Psoas muscle (tissue), 7 donors: ENCODE measurements at regions not wholly inside any gene's neighbourhood (a gene's known extent, or its start where the extent isn't known, plus 50 kb on each side); places are given as distances from the start of the nearest gene placed in this dataset.

Experiments
- ATAC-seq, 4 donors: fragments of 200-7000 bp; cut with Tn5 transposase; one replicate each; pipeline ENCODE4 v1.9.1; 2020; ENCODE audit warnings: moderate library complexity in 3 of 4, mild to moderate bottlenecking in 2 of 4
- DNase-seq, 2 donors: peaks; one replicate each; pipeline ENCODE4 v3.0.0-alpha.2; 2020
- H3K27ac ChIP-seq: fragments of 200-600 bp; one replicate; pipeline ENCODE4 v1.8.0; 2022
- H3K27me3 ChIP-seq, 3 donors: fragments of 200-600 bp in 1 of 3; one replicate each; pipeline versions ENCODE4 v1.6.1 to v1.8.0; 2013 to 2022; ENCODE audit warnings: low read length in 2 of 3, mild to moderate bottlenecking in 2 of 3, moderate library complexity in 1 of 3; ENCODE audit not compliant: insufficient read depth in 3 of 3
- H3K36me3 ChIP-seq, 2 donors: fragments of 200-600 bp in 1 of 2; one replicate each; pipeline versions ENCODE4 v1.6.1 to v1.8.0; 2013 to 2022; ENCODE audit warnings: low read depth in 1 of 2, mild to moderate bottlenecking in 1 of 2, moderate library complexity in 1 of 2; ENCODE audit not compliant: insufficient read depth in 1 of 2
- H3K4me1 ChIP-seq: fragments of 200-600 bp; one replicate; pipeline ENCODE4 v1.8.0; 2022
- H3K4me3 ChIP-seq: fragments of 200-600 bp; one replicate; pipeline ENCODE4 v1.8.0; 2022; ENCODE audit warnings: mild to moderate bottlenecking
- H3K9me3 ChIP-seq: fragments of 200-600 bp; one replicate; pipeline ENCODE4 v1.8.0; 2022
- CTCF ChIP-seq: fragments of 200-600 bp; IDR thresholded peaks from one replicate; pipeline ENCODE4 v1.8.0; 2022; ENCODE audit warnings: antibody characterized with exemption
- WGBS, 3 donors: extraction: QIAGEN DNeasy Blood & Tissue Kit; methylation state at CpG; one replicate each; pipeline versions ENCODE4 v1.1.6 to v1.1.7; 2013; 5-methylcytosine and 5-hydroxymethylcytosine counted together
- intact Hi-C, 2 donors: fragments of 100-400 bp; cut with DNase I; formaldehyde crosslinking; loops; one replicate each; pipeline versions ENCODE4 v1.11.0 to v1.14.2; 2022
- donor health status: healthy with polysubstance abuse.
- donor health status: DM: no; HTN: no; CAD: no; lungs with moderate emphysema.
- donor health status: Bipolar disorder and iron deficiency.
- donor health status: healthy.
- donor health status: DM: yes; HTN: yes; CAD: no.
- donor health status: DM: no; HTN: no; CAD: no.
- donor health status: DM: yes; HTN: yes; CAD: no.

GRCh38 chr1:112807117-112807516 lies 92.0 kb upstream of the PPM1J start:
- DNase-seq (no peak), ATAC-seq (no peak)
- Histone ChIP-seq H3K9me3 (no peaks in the 10 kb centered on the region), H3K4me3 (no peak overlapping the region), H3K4me1 (peaks cover 8% of the 10 kb centered on the region), H3K27me3 (no peaks in the 10 kb centered on the region), H3K27ac (peak overlapping the region; percentile 83), H3K36me3 (no peaks in the 10 kb centered on the region)
- WGBS, 3 donors, result 73 to 91% (median 74%) methylated on average over 6 of the region's 6 CpGs
- intact Hi-C loops, result loop anchor here (10.0 kb wide), 3 partner anchors 192 to 412 kb away; partner anchors contain the start of genes CAPZA1 (in 1 of the 2), CTTNBP2NL (in 1 of the 2) and ST7L (in 1 of the 2)
- TF ChIP-seq CTCF, result no peak

GRCh38 chr1:112806090-112806642 lies 91.0 kb upstream of the PPM1J start:
- TF ChIP-seq CTCF, result no peak
- 79 to 84% (median 83%) methylated on average over 3 of the region's 3 CpGs for WGBS, 3 donors
- peaks cover 8% of the 10 kb centered on the region for H3K4me1 ChIP-seq
- no peaks in the 10 kb centered on the region for H3K36me3 ChIP-seq
- no peaks in the 10 kb centered on the region for H3K27me3 ChIP-seq
- H3K9me3 ChIP-seq, result no peaks in the 10 kb centered on the region
- no peak overlapping the region for H3K4me3 ChIP-seq
- ATAC-seq (no peak), DNase-seq (no peak)
- intact Hi-C loops, result loop anchor here (10.0 kb wide), 3 partner anchors 191 to 411 kb away; partner anchors contain the start of genes CAPZA1 (in 1 of the 2), CTTNBP2NL (in 1 of the 2) and ST7L (in 1 of the 2)
- H3K27ac ChIP-seq, result peak overlapping the region; percentile 30

GRCh38 chr1:112805155-112805853 lies 90.2 kb upstream of the PPM1J start:
- Histone ChIP-seq H3K27me3 (no peaks in the 10 kb centered on the region), H3K4me3 (no peak overlapping the region), H3K9me3 (no peaks in the 10 kb centered on the region), H3K27ac (peak overlapping the region; percentile 30), H3K36me3 (no peaks in the 10 kb centered on the region), H3K4me1 (peaks cover 8% of the 10 kb centered on the region)
- no peak for TF ChIP-seq CTCF
- intact Hi-C loops, result loop anchor here (10.0 kb wide), 3 partner anchors 191 to 411 kb away; partner anchors contain the start of genes CAPZA1 (in 1 of the 2), CTTNBP2NL (in 1 of the 2) and ST7L (in 1 of the 2)
- no peak for ATAC-seq
- 69 to 75% (median 69%) methylated on average over 3 of the region's 3 CpGs for WGBS, 3 donors
- DNase-seq, result no peak

- ATAC-seq, result peak; percentile 78 to 85 (median 83)
- H3K27me3 ChIP-seq, result no peaks in the 10 kb centered on the region
- no peaks in the 10 kb centered on the region for H3K9me3 ChIP-seq
- no peaks in the 10 kb centered on the region for H3K36me3 ChIP-seq
- peak; percentile 75 for TF ChIP-seq CTCF
- DNase-seq, result peak; percentile 56 to 84
- H3K4me1 ChIP-seq, result peaks cover 8% of the 10 kb centered on the region
- H3K27ac ChIP-seq, result no peak overlapping the region
- WGBS, 3 donors, result 49 to 56% (median 53%) methylated on average over 10 of the region's 10 CpGs
- intact Hi-C loops, result loop anchor here (1.0 to 10.0 kb wide), 4 partner anchors 86 to 409 kb away; partner anchors contain the start of genes CAPZA1 (in 1 of the 2), CTTNBP2NL (in 1 of the 2) and ST7L (in 1 of the 2)
- no peak overlapping the region for H3K4me3 ChIP-seq
Measured at GRCh38 chr1:112803906-112804762, 89.0 kb upstream of the PPM1J start.
